Epithelial cell of proximal tubule (primary cell): ENCODE measurements at regions not wholly inside any gene's neighbourhood (a gene's known extent, or its start where the extent isn't known, plus 50 kb on each side); places are given as distances from the start of the nearest gene placed in this dataset.
A peak's percentile ranks its signal among the peaks of the same experiment; 100 is the strongest.

Experiments used
- DNase-seq: peaks from one replicate; pipeline ENCODE4 v3.0.0-alpha.2; 2011; ENCODE audit warnings: low read depth
- H3K4me3 ChIP-seq: 2 replicates; pipeline ENCODE4 v1.5.1; 2011; ENCODE audit warnings: low read depth, mild to moderate bottlenecking, low read length
- CTCF ChIP-seq: conservative IDR thresholded peaks from 2 replicates; pipeline ENCODE4 v1.5.1; 2012; ENCODE audit warnings: low read depth, mild to moderate bottlenecking, low read length

GRCh38 chr14:100955201-100955600 lies 51.7 kb upstream of the RTL1 start:
- H3K4me3 ChIP-seq, result no peak overlapping the region
- TF ChIP-seq CTCF, result no peak
- peak; percentile 6 for DNase-seq

- H3K4me3 ChIP-seq, result no peak overlapping the region
- TF ChIP-seq CTCF, result no peak
- DNase-seq, result no peak
Observed at GRCh38 chr14:100962494-100962893, 59.0 kb upstream of the RTL1 start.

GRCh38 chr14:100965296-100965695 lies 61.8 kb upstream of the RTL1 start:
- no peak for DNase-seq
- H3K4me3 ChIP-seq, result no peak overlapping the region
- no peak for TF ChIP-seq CTCF

- no peak for TF ChIP-seq CTCF
- no peak overlapping the region for H3K4me3 ChIP-seq
- DNase-seq, result no peak
Observed at GRCh38 chr14:100967178-100967577, 63.7 kb upstream of the RTL1 start.

GRCh38 chr14:100967930-100968329 lies 64.4 kb upstream of the RTL1 start:
- DNase-seq, result no peak
- H3K4me3 ChIP-seq, result no peak overlapping the region
- TF ChIP-seq CTCF, result no peak

GRCh38 chr14:100972118-100972897 lies 68.8 kb upstream of the RTL1 start:
- TF ChIP-seq CTCF, result no peak
- no peak overlapping the region for H3K4me3 ChIP-seq
- no peak for DNase-seq

GRCh38 chr14:100975671-100976070 lies 72.1 kb upstream of the RTL1 start:
- no peak overlapping the region for H3K4me3 ChIP-seq
- DNase-seq, result no peak
- TF ChIP-seq CTCF, result no peak
